ENCODE measurements at regions not wholly inside any gene's neighbourhood (a gene's known extent, or its start where the extent isn't known, plus 50 kb on each side); places are given as distances from the start of the nearest gene placed in this dataset.

DNA sequence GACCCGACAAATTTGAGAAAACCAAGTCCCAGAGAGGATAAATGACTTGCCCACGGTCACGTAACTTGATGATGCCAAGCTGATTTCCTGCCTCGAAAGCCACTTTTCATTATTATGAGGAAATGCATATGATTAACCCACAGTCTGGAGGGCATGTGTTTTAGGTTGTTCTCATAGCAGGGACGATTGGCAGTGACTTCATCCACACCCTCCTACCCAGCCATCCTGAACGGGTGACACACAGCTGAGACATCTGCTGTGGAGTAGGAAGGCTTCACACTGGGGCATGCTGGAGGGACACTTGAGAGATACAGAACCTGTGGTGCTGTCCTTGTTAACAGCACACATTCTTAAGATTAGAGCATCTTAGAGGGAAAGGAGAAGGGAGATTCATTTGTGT is 65.4 kb upstream of the WDFY2 start:
- DNase-seq (ENCODE audit: extremely low read depth, low read depth): no peak

DNA sequence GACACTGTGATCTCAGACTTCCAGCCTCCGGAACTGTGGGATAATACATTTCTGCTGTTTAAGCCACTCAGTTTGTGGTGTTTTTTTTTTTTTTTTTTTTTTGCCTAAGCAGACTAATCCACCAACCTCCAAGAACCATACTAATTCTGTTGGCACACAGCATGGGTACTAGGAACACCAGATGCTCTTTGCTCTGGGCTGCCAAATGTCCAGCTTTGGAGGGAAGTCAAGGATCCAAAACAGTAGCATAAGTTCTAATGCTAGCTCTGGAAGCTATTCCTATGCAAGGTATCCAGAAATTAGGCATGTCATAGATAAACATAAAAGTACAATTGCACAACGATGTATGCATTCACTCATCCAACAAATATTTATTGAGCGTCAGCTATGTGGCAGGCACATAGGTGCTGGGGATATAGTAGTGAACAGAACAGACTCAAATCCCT is 64.5 kb upstream of the WDFY2 start:
- DNase-seq (ENCODE audit: extremely low read depth, low read depth): no peak

DNA sequence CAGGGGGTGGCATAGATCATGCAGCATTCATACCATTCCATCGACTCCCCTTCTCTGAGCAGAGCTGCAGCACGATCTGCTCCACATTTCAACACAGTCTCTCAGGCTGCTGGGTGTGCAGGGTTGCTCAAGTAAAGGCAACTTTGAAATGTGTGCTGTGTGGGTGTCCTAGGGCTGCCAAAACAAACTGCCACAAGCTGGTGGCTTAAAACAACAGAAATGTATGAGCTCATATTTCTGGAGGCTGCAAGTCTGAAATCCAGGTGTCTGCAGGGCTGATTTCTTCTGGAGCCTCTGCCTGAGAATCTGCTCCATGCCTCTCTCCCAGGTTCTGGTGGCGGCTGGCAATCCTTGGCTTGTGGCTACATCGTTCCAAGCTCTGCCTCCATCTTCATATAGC is 63.7 kb upstream of the WDFY2 start:
- DNase-seq (ENCODE audit: extremely low read depth, low read depth): peak; percentile 67

DNA sequence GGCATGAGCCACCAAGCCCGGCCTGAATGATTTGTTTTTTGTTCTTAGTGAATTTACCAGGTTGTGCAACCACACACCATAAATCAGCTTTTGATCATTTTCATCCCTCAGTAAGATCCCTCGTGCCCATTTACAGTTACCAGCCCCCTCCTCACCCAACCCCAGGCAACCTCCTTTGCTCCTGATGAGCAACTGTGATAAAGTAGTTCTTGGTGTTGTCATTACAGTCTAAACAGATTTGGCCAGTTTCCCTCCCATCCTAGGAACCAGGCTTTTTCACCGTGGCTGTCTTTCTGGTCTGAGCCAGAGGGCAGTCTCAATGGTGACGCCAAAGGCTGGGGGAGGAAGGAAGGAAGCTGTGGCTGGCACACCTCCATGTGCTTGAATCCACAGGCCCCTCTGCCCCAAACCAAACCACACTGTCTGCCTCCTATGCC is 61.2 kb upstream of the WDFY2 start:
- DNase-seq (ENCODE audit: extremely low read depth, low read depth): peak; percentile 61

DNA sequence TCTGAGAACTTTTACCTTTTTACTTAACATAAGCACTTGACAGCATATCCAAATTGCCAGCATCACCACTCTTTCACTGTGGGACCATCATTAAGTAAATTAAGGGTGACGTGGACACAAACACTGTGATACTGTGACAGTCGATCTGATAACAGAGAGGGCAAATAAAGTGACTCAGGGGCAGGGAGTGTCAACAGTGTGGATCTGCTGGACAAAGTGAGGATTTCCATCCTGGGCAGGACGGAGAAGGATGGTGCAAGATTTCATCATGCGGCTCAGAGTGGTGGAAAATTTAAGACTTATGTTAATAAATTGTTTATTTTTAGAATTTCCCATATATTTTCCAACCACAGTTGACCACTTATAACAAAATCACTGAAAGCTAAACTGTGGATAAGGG is 60.0 kb upstream of the WDFY2 start:
- peak; percentile 84 for DNase-seq (ENCODE audit: extremely low read depth, low read depth)

DNA sequence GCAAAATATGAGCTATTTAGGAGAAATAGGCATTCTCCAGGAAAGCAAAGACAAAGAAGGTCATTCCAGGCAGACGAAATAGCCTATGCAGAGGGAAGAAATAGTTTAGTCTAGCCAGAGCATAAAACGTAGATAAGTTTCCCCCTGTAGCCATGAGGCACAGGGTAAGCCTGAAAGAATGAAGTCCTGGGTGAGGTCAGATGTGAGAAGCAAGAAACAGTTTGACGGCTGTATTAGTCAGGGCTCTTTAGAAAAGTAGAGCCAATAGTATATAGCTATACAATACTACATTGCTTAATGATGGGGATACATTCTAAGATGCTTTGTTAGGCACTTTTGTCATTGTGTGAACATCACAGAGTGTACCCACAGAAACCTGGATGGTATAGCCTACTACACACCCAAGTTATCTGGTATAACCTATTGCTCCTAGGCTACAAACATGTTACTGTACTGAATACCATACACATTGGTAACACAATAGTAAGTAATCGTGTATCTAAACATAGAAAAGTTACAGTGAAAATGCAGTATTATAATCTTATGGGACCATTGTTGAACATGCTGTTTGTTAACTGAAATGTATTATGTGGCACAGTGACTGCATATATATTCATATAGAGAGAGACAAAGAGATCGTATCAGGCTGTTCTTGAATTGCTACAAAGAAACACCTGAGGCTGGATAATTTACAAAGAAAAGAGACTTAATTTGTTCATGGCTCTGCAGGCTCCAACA is 59.3 kb upstream of the WDFY2 start:
- no peak for DNase-seq (ENCODE audit: extremely low read depth, low read depth)

DNA sequence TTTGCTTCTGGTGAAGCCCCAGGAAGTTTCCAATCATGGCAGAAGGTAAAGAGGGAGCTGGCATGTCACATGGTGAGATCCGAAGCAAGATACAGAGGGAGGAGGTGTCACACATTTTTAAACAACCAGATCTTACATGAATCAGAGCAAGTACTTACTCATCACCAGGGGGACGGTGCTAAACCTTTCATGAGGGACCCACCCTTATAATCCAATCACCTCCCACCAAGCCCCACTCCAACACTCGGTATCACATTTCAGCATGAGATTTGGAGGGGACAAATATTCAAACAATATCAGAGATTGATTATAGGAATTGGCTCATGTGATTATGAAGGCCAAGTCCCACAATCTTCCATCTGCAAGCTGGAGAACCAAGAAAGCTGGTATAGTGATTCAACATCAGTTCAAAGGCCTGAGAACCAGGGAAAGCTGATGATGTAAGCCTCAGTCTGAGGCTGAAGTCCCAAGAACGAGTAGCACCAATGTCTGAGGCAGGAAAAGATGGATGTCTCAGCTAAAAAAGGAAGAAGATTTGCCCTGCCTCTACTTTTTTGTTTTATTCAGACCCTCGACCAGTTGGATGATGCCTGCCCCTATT is 58.6 kb upstream of the WDFY2 start:
- DNase-seq (ENCODE audit: extremely low read depth, low read depth): no peak

DNA sequence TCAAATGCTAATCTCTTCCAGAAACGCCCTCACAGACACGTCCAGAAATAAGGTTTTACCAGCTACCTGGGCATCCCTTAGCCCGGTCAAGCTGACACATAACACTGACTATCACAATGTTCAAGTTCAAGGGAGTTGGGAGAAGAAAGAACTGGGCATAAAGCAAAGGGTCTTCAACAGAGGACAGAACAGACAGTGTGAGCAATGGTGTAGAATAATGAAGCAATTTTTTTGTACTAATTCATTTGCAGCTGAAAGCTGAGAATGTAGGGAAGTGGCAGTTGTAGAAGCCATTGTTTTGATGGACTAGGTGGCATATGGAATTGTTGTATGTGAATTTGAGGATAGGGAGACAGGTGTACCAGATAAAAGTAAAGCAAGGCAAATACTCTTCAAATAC is 58.1 kb upstream of the WDFY2 start:
- DNase-seq (ENCODE audit: extremely low read depth, low read depth): no peak

DNA sequence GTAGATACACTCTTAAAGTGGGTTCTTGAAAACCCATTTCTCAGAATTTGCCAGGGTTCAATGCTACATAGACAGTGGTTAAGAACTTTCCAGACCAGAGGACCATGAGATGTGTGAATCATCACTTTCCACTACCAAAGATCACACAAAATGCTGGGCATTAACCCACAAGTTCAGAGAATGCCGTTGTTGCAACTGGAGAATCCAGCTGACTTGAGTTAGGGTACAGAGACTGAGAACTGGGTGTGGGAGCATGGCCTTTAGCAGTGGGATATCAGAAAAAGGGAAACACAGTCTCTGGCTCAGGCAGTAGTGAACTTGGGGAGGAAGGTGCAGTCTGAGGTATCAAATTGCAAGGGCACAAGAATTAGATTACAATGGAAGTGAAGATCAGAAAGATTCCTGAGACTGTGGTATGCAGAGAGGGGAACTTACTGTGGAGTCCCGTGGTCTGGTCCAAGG is 51.5 kb upstream of the WDFY2 start:
- no peak for DNase-seq (ENCODE audit: extremely low read depth, low read depth)

DNA sequence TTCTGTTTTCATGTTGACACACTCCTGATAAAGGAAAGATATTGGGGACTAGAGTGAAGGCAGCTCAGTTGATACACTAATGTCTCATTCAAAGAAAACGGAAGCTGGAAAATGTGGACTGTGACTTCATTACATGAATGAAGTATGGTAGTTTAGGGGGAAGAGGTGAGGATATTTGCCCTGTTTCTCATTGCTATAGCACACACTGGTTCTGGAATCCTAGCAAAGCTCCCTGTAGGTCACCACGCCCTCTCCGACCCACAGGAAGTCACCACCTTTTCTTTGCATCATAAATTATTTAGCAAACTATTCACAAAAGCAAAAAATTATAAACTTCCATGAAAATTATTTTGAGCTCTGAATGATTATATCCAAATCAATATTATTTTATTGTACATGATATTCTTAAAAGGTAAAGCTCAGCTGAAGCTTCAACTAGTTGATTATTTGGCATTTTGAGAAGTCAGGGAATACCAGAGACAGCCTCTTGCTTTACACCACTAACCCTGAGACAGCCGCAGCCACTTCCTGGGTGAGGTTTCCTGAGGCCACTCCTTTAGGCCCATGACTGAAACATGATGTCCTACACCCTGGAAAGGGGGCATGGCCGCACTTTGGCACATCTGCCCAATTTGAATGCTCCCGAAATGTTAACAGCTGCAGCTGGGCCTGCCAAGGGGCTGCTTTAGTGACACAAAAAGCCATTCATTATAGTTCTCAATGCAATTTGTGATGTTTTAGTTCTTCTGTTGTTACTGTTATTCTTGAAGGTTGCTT is 50.0 kb upstream of the WDFY2 start:
- DNase-seq (ENCODE audit: extremely low read depth, low read depth): no peak

Measured in NCI-H460 (cell line).